HEK293 (cell line): ENCODE measurements at regions not wholly inside any gene's neighbourhood (a gene's known extent, or its start where the extent isn't known, plus 50 kb on each side); places are given as distances from the start of the nearest gene placed in this dataset.

ENCODE experiments used
- ZNF274 ChIP-seq, 2 experiments: fragments of 200-500 bp in 1 of 2; fragments of 450-650 bp in 1 of 2; sonication (Bioruptor generic) in 1 of 2; formaldehyde crosslinking in 1 of 2; IDR thresholded peaks; 2 replicates each; pipeline versions ENCODE4 v1.5.1 to v1.6.1; 2014 to 2016; ENCODE audit warnings: borderline replicate concordance in 1 of 2, inconsistent platforms in 1 of 2, low read length in 1 of 2, missing biosample characterization in 1 of 2, missing genetic modification characterization in 1 of 2
- ZNF629 ChIP-seq: fragments of 450-650 bp; formaldehyde crosslinking; IDR thresholded peaks from 2 replicates; pipeline ENCODE4 v1.5.1; 2017; ENCODE audit warnings: missing biosample characterization, missing genetic modification characterization

- TF ChIP-seq ZNF629: no peak
- no peak for TF ChIP-seq ZNF274 (IDR thresholded peaks at IDR 0.05; ENCODE audit: low read length)
- no peak for TF ChIP-seq ZNF274 (tag by site-specific recombination; IDR thresholded peaks at IDR 0.05; ENCODE audit: borderline replicate concordance)
Measured at GRCh38 chr7:25786936-25787335, 365.1 kb upstream of the NFE2L3 start.
